ENCODE measurements at regions not wholly inside any gene's neighbourhood (a gene's known extent, or its start where the extent isn't known, plus 50 kb on each side); places are given as distances from the start of the nearest gene placed in this dataset.
"Not testable (repeated sequence)": the region's sequence is repeated elsewhere in the genome, so short reads cannot be mapped to it uniquely, and the experiment has no call there.

DNA sequence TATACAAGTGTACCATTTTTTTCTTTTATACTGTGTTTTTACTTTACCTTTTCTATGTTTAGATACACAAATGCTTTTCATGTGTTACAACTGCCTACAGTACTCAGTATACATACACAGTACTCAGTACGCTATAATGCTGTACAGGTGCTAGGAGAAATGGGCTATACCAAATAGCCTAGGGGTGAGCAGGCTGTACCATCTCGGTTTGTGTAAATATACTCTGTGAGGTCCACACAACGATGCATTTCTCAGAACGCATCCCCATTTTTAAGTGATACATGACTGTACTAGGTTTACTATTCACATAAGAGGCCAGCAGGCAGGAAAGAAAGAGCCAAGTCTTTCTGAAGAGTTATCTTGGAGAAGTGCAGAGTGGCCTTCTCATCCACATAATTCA, 426.4 kb upstream of the MTPN start:
- DNase-seq = no peak

DNA sequence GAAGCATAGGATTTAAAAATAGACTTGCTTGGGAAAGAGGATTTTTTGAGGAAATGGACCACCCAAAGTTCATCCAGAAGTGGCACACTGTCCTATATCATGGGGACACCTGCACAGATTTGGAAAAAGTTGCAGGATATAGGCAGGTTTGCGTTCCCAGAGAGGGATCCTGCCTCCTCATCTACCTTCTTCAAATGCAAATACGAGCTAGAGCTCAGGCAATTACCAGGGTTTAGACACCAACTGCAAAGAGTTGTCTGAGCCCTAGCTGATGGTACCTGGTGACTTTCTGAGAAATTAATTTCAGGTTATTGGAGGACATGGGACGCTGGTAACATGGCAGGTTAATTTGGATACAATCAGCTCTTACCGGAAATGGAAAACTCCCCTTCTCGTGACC, 423.7 kb upstream of the MTPN start:
- DNase-seq = no peak

DNA sequence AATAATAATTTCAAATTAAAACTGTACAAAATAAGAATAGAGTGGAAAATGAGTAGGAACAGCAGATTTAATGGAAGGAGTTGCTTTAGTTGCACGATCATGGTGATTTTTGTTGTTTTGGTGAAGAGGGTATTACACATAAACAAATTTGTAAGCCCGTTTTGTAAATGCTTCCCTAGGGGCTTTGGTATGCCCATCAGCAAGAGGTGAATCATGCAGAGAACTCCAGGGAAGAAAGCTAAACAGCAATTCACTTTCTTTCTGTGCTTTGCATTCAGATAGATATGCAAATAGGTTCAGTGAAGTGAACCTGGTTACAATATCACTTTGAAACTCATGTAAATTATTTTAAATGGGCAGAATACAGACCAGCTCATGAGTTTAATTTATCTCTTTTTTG, 422.2 kb upstream of the MTPN start:
- no peak for DNase-seq

DNA sequence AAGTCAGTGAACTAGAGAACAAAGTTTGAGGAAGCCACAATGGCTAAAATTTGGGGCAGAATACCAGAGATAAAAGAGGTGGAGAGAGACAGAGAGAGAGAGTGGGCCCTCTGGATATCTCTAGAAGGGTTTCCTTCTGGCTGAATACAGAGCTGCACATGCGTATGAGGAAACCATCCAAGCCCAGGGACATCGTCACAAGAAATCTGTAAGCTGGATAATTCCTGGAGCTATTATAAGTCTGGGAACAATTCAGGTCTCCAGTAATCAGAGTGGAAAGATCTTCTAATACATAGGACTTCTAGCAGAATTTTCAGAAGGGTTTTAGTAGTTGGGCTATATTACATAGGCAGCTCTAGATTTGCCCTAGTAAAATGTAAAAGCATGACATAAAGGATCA, 415.7 kb upstream of the MTPN start:
- no peak for DNase-seq

DNA sequence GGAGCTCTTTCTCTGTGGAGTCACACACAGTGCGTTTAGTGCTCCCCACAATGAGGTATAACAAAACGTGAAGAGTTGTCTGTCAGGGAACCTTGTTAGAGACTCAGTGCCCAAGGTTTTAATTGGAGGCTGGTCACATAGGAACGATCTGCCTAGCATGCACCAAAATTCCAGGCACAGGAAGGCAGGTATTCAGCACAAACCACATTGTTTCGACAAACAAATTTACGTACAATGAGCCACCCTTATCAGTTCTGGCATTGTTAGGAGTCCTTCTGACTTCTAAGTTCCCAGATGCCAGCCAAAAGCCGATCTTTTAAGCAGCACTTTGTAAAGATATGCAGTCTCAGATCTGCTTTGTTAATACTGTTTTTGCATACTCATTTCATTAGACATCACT, 414.2 kb upstream of the MTPN start:
- DNase-seq = no peak

DNA sequence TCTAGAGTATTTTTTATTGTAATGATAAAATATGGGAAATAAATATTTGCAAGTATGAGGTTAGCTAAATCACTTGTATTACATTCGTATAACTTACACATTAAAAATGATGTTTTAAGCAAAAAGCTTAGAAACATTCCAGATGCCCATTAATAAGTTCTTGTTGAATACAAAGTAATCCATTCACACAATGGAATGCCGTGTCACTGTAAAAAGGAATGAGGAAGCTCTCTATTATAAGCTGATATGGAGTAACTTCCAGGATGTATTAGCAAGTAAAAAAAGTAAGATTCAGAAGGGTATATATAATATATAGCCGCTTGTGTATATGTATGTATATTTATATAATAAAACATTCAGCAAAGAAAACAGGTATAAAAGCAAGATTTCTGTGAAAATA, 412.8 kb upstream of the MTPN start:
- DNase-seq = no peak

DNA sequence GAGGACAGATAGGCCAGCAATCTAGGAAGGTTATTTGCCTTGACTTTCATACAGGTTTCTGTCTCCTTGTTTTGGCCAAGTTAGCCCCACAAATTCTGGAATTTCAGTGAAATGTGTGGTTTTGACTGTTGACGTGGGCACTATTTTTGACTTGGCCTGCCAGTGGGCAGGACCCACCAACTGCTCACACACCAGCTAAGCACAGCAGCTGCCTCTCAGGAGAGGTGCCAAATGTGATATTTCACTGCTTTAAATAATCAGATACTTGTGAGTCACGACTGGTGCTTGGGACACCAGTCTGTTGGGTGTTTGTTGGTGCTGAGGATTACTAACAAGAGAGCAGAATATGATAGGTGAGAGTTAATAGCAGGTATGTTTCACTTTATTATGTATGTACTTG, 409.7 kb upstream of the MTPN start:
- peak in 1 of 2 experiments; percentile 1 for DNase-seq

DNA sequence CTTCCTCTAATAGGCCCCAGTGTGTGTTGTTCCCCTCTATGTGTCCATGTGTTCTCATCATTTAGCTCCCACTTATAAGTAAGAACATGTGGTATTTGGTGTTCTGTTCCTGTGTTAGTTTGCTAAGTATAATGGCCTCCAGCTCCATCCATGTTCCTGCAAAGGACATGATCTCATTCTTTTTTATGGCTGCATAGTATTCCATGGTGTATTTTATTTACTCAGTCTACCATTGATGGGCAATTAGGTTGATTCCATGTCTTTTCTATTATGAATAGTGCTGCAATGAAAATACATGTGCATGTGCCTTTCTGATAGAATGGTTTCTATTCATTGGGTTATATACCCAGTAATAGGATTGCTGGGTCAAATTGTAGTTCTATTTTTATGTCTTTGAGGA, 394.2 kb upstream of the MTPN start:
- DNase-seq = not testable (repeated sequence)

DNA sequence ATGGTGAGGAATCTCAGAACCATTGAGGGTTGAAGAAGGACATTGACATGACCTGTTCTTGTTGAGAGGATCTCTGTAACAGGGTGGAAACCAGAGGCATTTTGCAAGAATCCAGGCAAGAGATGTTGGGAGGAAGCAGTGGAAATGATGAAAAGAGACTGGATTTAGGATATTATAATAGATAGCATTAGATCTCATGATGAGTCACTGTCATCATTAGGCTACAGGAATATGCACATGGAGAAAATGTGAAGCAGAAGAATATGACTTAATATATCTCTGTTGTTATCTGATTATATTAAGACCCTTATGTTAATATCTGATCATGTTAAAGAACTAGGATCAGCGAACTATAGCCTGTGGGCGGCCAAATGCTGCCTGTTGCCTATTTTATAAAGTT, 393.0 kb upstream of the MTPN start:
- DNase-seq = no peak

DNA sequence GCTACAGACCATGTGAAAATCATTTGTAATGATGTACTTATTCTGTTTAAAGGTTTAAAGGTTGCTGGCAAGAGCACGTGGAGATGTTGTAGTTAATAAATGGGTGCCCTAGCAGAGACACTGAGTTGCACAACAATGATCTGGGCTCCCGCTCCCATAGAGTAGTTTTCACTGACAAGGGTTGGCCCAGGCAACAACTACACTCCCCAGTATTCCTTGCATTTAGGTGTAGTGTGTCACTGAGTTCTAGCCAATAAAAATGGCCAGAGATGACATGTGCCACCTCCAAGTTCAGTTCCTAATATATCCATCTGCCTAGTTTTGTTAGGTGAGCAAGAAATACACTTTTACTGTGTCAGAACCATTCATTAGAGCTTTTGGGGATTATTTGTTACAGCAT, 392.1 kb upstream of the MTPN start:
- no peak for DNase-seq

DNA sequence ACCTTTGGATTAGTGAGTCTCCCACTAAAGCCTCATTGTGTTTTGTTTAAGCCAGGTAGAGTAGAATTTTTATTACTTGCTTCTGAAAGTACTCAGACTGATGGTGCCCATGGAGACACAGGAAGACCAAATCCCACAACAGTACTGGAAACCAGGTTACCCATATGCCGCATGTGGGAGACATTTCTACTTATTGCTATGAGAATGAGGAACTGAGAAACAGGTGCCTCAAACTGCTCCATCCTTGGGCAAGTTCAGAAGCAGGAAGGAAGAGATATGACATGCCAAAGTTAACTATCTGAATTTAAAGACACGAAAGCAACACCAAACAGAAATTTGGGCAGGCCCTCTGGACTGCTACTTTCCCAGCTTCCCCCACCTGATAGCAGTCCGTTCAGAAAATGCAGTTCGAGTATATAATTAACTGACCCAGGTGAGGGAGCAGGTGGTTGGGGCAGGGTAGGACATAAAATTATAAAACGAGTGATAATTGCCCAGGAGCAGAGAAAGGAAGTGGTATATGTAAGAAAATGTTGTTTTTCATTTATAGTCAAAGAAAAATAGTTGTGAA, 382.3 kb upstream of the MTPN start:
- no peak for DNase-seq

DNA sequence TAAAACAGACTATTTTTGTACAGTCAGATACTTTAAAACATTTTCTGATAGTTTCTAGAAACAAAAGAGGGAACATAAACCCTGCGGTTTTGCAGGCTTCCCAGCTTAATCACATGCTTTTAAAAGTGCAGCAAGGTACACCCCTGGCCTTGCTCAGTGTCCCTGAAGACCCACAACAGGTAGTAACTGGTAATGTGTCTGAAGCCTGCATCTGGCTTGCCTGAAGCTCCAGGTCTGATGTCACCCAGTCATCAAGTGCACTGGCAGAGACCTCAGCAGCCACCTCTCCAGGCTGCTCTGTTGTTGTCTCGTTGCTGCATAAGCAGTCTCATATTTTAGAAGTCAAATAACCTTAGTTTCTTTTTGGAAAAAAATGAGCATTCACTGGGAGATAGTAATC, 376.1 kb upstream of the MTPN start:
- no peak for DNase-seq

DNA sequence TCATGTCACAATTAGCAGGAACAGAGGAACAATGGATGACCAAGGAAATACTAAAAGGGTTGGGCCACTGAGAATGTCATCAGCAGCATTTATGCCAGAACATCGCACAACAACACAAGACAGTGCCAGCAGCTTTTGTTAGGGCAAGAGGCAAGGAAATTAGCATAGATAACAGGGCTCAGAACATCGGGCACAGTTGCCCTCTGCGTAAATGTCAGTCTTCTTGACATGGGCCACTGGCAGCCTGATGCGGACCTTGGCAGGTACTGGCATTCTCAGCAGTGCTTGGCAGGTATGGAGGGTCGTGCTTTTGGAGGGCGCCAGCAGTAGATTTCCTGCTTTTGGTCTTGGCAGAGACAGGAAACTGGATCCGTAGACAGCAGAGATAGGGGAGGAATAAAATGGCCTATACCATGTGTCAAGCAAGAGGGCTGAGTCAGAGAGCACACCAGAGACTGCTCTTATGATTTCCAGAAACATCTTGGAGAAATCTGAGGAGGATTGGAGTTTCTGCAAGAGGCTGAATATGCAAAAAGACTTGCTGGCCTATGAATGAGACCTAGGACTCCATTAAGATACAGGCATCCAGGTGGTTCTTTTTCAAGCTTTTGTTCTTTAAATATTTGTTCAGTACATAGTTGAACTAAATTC, 371.5 kb upstream of the MTPN start:
- DNase-seq = no peak

DNA sequence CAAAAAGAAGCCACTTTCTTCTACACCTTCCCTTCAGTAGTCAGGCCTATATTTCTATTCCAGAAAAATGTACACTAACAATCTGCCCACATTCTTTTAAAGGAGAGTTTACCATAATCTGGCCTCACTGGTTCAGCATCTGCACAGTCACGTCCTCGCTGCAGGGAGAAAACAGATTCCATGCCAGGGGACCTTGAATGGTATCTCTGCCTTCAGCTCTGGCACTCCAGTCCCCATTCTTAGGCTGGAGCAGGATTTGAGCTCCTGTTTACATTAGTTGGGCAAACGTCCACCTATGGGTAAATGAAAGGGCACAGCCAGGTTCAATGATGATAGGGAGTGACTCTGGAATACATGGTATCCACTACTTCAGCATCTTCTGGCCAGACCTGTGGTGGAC, 371.0 kb upstream of the MTPN start:
- DNase-seq = no peak

DNA sequence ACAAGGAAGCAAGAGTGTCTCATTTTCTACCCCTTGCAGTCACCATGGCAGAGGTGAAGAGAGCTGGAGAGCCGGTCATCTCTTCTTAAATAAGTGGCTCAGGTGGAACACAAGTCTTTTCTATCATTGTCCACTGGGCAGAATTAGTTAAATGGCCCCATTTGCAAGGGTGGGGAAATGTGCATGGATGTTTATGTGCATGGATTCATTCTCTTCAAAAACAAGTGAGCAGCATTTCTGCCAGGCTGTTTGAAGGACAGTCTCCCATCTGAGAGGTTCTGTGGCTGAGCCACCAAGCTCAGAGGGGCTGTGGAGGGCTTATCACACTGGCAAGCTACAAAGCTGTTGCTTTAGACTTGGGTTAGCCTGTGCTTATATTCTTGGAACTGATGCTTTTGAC, 370.3 kb upstream of the MTPN start:
- DNase-seq = no peak

DNA sequence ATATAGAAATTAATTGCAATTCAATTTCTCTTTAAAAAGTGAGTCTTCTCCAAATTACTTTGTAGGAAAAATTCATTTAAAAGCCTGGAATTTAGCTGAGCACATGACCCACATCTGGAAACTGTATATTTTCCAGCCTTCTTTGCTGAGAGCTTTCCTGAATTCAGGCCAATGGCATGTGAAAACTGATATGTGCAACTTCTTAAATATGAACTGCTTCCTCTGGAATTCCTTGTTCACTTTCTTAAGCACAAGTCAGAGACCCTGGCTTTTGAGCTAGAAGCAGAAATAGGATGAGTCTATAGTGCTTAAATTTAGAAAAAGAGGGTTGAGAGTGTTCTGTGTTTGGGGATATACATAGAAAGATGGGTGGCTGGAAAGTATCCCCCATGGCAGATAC, 365.1 kb upstream of the MTPN start:
- DNase-seq = no peak

DNA sequence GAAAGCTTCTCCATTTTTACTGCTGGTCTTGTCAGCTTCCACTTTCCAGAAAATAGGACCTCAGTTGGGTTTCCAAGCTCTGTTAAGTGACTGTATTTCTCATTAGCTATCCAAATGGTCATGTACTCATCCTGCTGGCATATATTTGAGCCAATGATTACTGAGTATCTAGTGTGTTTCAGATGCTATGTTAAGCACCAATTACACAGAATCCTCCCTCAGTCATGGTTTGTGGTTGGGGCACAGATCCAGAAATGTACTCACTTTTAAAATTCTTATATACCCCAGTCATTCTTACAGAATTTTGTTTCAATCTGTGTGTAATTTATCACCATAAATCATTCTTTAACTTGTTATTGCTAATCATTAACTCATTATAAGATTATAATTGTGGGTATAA, 362.3 kb upstream of the MTPN start:
- no peak for DNase-seq

DNA sequence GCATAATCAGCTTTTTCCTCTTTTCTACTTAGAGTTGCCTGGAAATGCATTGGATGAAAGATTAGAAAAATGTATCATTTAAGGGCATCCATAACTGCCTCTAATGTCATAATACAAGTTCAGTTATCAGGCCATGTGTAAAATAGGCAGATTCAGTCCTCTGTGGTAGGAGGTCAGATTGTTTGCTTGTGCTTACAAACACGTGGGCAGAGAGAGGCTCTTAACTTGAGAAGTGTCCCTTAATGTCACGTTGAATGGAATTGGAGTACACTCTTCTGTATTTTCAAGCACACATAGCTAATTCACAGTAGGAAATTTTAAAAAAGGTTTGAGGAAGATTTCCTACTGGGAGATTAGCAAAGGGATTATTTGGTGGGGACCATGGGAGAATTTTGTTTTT, 359.8 kb upstream of the MTPN start:
- no peak for DNase-seq

DNA sequence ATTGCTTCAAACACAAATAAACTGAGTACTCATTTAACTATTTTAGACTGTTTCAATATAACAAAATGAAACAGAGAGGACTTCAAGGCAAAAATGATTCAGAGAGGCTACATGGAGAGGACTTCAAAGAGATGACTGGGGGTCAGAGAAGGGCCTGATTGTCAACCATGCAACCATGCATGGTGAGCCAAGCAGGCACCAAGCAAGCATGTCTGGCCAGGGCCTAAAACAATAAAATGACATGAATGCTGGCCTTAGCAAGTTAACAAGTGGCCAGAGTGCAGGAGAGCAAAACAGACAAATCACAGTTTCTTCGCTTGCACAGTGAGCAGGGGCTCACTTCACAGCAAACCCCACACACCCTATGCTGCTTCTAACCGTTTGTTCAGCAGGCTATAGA, 356.5 kb upstream of the MTPN start:
- DNase-seq = no peak

DNA sequence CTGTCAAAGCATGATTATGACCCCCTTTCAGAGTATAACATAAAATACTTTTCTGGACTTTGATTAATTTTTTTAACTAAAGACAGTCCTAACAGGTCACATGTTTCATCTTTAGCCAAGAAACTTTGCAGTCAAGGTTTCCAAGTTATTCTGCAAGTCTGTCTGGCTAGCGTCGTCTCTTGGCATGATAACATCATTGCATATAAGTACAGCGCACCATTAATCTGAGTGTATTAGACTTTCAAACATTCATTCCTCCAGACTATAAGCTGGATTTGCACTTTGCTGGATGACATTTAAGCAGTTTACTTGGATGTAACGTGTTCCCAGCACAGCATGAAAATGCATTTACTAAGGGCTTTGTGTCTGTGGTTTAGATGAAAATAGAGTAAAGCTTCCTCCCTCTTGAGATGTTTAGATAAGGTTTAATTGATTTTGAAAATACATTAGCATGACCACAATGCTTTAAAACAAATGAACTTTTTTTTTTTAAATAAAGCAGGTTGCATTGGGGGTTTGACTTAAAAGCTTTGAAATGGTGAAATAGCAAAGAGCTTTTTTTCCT, 349.0 kb upstream of the MTPN start:
- no peak for DNase-seq

DNA sequence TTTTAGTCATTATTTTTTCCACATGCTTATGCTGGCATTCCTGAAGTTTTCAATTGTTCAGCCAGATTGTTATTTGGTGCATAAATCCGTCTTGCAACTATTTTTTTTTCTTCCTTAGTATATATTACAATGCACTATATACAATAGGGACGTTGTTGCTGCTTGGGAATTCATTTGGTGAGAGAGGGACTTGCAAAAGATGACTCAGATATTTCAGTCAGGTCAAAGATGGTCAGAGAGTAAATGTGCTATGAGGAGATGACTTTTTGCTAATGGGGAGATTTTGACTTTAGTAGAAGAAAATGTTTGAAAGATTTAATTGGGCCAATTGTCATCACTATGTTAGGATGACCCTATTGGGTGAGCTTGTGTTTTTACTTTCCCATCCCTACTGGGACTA, 348.4 kb upstream of the MTPN start:
- DNase-seq = no peak

DNA sequence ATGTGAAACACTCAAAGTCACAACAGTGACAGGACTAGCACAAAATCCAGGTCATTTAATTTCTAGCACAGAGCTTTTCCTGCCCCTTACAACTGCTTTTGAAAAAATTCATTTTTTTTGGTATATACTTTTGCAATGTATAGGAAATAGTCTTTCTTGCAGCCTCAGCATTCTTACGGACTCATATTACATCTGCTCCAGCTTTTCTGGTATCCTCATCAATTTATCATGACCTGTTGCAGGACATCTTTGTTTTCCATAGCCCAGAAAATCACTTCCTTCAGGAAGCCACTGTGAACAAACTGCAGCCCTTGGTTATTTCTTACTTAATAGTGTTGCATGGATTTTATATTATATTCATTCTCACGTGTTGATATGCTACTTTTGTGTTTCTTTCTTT, 347.9 kb upstream of the MTPN start:
- no peak for DNase-seq

DNA sequence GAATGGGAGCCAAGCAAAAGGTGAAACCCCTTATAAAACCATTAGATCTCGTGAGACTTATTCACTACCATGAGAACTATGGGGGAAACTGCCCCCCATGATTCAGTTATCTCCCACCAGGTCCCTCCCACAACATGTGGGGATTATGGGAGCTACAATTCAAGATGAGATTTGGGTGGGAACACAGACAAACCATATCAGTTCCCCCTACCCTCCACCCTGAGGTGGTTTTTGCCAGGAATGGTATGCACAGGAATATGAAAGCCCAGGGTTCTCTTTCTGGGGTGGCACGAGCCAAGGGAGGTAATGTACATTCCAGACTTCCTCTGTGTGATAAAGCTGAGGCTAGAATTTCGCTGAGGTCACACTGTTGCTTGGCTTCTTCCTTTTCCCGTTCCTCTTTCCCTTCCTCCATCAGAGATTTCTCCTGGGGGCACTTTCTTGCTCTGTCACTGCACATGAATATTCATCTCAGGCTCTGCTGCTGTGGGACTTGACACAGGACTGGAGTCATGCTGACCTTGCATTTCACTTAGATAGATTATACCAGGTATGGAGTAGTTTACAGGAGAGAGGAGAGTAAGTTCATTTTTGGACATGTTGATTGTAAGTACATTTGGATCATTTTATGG, 347.0 kb upstream of the MTPN start:
- no peak for DNase-seq

DNA sequence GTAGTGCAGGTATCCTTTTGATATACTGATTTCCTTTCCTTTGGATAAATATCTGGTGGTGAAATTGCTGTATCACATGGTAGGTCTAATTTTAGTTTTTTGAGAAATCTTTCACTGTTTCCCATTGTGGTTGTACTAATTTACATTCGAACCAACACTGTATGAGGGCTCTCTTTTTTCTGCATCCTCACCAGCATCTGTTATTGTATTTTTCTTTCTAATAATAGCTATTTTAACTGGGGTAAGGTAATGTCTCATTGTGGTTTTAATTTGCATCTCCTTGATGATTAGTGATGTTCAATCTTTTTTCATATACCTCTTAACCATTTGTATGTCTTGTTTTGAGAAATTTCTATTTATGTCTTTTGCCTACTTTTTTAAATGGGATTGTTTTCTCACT, 335.4 kb upstream of the MTPN start:
- DNase-seq = no peak

DNA sequence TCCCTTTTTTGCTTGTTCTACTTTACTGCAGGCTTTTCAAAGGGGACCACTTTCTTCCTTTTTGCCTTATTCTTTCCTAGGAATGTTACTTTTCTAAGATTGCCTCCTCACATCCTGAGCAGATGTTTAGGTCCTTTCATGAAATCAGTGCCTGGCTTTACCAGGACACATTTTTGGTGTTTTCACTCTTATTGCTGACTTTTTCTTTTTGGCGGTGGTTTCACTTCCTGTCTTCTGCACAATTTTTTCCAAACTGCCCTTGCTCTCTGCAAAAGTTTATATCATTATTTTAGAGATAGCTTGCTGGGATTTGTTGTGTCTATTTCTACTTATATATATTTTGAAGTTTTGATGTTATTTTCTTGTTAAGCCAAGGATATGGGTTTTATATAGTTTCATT, 332.2 kb upstream of the MTPN start:
- no peak for DNase-seq

Measured in NCI-H524 (cell line).